ENCODE measurements at regions not wholly inside any gene's neighbourhood (a gene's known extent, or its start where the extent isn't known, plus 50 kb on each side); places are given as distances from the start of the nearest gene placed in this dataset.

DNA sequence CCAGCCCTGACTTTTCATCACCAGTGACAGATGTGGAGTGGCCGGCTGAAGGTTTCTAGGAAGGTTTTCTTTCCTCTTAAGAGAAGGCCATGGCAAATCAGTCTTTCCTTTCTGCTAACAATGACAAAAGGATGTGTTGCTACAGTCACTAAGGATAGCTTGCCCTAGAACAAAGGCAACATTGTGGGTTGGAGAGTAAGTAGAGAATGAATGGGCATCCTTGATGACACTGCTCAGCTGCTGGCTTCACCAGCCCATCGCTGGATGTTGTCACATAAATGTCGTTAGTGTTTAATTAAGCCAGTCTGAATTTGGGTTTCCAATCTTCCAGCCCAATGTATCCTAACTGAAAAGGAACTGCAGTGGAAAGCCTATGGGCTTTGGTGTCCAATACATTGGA is 168.4 kb downstream of the ZIC5 start:
- Mint-ChIP-seq H3K4me3 (no peak overlapping the region), H3K27ac (no peak overlapping the region), H3K36me3 (no peaks in the 10 kb centered on the region), H3K4me1 (ENCODE audit: unreplicated experiment) (no peaks in the 10 kb centered on the region), H3K9me3 (no peaks in the 10 kb centered on the region), H3K27me3 (peaks cover 4% of the 10 kb centered on the region)
- TF ChIP-seq, protein P1, sequence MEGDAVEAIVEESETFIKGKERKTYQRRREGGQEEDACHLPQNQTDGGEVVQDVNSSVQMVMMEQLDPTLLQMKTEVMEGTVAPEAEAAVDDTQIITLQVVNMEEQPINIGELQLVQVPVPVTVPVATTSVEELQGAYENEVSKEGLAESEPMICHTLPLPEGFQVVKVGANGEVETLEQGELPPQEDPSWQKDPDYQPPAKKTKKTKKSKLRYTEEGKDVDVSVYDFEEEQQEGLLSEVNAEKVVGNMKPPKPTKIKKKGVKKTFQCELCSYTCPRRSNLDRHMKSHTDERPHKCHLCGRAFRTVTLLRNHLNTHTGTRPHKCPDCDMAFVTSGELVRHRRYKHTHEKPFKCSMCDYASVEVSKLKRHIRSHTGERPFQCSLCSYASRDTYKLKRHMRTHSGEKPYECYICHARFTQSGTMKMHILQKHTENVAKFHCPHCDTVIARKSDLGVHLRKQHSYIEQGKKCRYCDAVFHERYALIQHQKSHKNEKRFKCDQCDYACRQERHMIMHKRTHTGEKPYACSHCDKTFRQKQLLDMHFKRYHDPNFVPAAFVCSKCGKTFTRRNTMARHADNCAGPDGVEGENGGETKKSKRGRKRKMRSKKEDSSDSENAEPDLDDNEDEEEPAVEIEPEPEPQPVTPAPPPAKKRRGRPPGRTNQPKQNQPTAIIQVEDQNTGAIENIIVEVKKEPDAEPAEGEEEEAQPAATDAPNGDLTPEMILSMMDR (conservative IDR thresholded peaks at IDR 0.05): no peak
- DNase-seq (ENCODE audit: extremely low spot score, unreplicated experiment): no peak

DNA sequence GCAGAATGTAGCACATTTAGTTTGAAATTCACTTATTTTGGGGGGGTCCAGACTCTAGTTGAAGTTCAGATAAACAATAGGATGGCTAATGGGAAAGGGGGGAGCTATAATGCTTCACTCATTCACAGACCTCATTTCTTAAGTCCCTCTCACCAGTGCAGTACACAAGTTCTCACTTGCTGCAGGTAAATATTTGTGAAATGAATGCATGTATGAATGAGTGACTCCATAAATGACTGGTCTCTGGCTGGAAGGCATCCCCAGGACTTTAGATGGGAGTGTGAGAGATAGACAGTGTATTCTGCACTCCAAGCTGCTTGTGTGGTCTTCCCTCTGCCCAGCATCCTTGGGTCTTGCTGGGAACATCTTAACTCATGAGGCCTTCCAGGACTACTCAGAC is 169.2 kb downstream of the ZIC5 start:
- DNase-seq (ENCODE audit: extremely low spot score, unreplicated experiment): no peak
- Mint-ChIP-seq H3K27ac (no peak overlapping the region), H3K4me3 (no peak overlapping the region), H3K36me3 (no peaks in the 10 kb centered on the region), H3K9me3 (no peaks in the 10 kb centered on the region), H3K27me3 (peaks cover 4% of the 10 kb centered on the region), H3K4me1 (ENCODE audit: unreplicated experiment) (no peaks in the 10 kb centered on the region)
- TF ChIP-seq, protein P1 (conservative IDR thresholded peaks at IDR 0.05): no peak

DNA sequence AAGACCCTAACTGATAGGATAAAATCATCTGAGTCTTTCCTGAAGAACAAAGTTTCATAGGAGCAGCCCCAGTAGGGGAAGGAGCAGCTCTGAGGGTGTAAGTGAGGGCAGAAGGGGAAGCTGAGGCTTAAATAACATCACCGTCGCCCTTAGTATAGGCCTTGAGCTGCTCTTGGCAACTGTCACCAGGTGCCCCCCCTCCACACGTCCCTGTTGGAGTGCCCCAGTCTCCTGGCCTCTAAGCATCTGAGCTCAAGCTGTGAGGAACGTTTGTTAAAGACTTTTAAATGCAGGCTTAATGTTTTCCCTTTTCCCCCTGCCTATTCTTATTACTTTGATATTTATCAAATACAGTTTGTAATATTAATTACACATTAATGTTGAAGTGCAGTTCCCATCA is 170.6 kb downstream of the ZIC5 start:
- no peak overlapping the region for H3K27ac Mint-ChIP-seq
- no peaks in the 10 kb centered on the region for H3K36me3 Mint-ChIP-seq
- H3K9me3 Mint-ChIP-seq: no peaks in the 10 kb centered on the region
- TF ChIP-seq, protein P1 (conservative IDR thresholded peaks at IDR 0.05): no peak
- no peak overlapping the region for H3K4me3 Mint-ChIP-seq
- H3K4me1 Mint-ChIP-seq (ENCODE audit: unreplicated experiment): no peaks in the 10 kb centered on the region
- peaks cover 4% of the 10 kb centered on the region for H3K27me3 Mint-ChIP-seq
- DNase-seq (ENCODE audit: extremely low spot score, unreplicated experiment): no peak

DNA sequence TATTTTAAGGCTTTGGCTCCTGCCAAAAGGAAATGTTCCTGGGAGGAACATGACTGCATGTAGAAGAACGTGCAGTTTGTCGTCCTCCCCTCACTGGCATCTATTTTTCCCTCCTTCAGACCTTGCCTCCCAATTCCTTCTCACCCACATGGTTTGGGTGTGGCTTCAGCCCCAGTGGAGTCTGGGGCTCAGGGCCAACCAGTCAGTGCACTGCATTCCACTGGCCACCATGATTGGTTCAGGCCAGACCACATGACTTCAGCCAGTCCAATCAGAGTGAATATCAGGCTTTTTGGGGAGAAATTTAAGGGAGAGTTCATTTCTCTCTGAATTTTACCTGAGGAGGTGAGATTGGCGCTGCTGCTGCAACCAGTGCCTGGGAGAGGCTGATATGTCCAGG is 171.6 kb downstream of the ZIC5 start:
- Mint-ChIP-seq H3K9me3 (no peaks in the 10 kb centered on the region), H3K27ac (no peak overlapping the region), H3K4me3 (no peak overlapping the region), H3K4me1 (ENCODE audit: unreplicated experiment) (no peaks in the 10 kb centered on the region), H3K27me3 (peaks cover 4% of the 10 kb centered on the region), H3K36me3 (no peaks in the 10 kb centered on the region)
- DNase-seq (ENCODE audit: extremely low spot score, unreplicated experiment): no peak
- TF ChIP-seq, protein P1 (conservative IDR thresholded peaks at IDR 0.05): no peak

DNA sequence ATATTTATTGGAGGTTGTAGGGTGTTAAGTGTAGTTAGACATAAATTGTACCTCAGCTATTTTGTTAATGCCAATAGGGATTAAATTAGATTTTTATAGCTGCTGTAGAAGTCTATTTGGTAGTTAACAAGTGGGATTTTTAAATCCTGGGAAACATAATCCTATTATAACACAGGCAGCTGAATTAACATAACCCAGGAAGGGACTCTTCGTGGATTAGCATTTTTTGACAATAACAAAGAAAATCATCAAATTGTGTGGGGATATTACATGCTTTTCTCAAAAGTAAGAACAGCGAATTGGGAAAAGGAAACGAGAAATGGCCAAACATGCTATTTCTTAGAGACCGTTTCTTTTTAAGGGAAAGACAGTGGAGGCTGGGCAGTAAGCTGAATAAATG is 172.8 kb downstream of the ZIC5 start:
- DNase-seq (ENCODE audit: extremely low spot score, unreplicated experiment): no peak
- Mint-ChIP-seq H3K27ac (no peak overlapping the region), H3K4me1 (ENCODE audit: unreplicated experiment) (no peaks in the 10 kb centered on the region)

More for the DNA sequence above, 172.8 kb downstream of the ZIC5 start:
- Mint-ChIP-seq H3K4me3 (no peak overlapping the region), H3K36me3 (no peaks in the 10 kb centered on the region), H3K9me3 (no peaks in the 10 kb centered on the region), H3K27me3 (peaks cover 4% of the 10 kb centered on the region)
- TF ChIP-seq, protein P1 (conservative IDR thresholded peaks at IDR 0.05): no peak
